BE2C (cell line): ENCODE measurements at regions not wholly inside any gene's neighbourhood (a gene's known extent, or its start where the extent isn't known, plus 50 kb on each side); places are given as distances from the start of the nearest gene placed in this dataset.

Experiments used
- DNase-seq: peaks from one replicate; pipeline ENCODE4 v3.0.0-alpha.2; 2020
- H3K27me3 ChIP-seq: fragments of 250-450 bp; sonication (Bioruptor Pico); 2 replicates; pipeline ENCODE4 v1.5.1; 2020; ENCODE audit warnings: mild to moderate bottlenecking
- H3K36me3 ChIP-seq: fragments of 250-450 bp; sonication (Bioruptor Pico); 2 replicates; pipeline ENCODE4 v1.5.1; 2020; ENCODE audit warnings: mild to moderate bottlenecking
- H3K4me1 ChIP-seq: fragments of 250-450 bp; sonication (Bioruptor Pico); 2 replicates; pipeline ENCODE4 v1.5.1; 2020
- H3K4me3 ChIP-seq: 2 replicates; pipeline ENCODE4 v1.5.1; 2011; ENCODE audit warnings: low read depth, low read length
- H3K9me3 ChIP-seq: fragments of 250-450 bp; sonication (Bioruptor Pico); 2 replicates; pipeline ENCODE4 v1.5.1; 2020
- TF ChIP-seq, protein P1 (sequence below): IDR thresholded peaks from 2 replicates; pipeline ENCODE4 v1.5.1; 2012; ENCODE audit warnings: mild to moderate bottlenecking, low read depth, low read length

DNA sequence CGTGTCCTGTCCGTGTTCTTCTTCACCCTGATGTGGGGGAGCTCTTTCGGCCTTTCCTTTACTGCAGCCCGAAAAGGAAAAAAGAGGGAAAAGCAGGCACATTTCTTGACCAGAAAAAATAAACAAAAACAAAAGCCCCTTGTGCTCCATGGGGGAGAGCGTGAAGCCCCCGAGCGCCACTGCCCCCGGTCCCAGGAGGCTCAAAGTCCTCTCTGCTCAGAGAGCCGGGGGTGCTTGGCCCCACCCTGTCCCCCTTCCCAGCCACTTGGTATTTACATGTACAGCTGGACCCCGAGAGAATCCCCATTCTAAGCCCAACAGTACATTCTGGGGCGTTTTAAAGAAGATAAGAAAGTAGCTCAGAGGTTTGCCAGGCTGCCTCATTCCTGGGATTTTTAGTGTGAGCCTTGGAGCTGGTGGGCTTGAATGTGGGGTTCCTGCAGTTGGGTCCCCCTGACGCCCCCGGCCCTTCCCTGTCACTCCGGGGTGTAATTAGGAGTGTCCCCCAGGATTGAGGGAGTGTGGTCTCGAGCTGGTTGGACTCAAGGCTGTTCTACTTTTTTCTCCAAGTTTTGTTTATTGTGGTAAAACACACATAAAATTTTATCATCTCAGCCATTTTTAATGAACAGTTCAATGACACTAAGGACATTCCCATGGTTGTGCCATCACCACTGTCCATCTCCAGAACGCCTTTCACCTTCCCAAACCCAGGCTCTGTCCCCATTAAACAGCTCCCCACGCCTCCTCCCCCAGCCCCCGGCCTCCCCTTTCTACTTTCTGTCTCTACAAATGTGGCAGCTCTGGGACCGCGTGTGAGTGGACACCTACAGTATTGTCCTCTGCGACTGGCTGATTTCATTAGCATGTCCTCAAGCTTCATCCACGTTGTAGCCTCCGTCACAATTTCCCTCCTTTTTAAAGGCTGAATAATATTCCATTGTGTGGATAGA, 55.7 kb upstream of the BHLHE23 start:
- H3K36me3 ChIP-seq, result no peaks in the 10 kb centered on the region
- H3K4me3 ChIP-seq, result no peak overlapping the region
- H3K4me1 ChIP-seq, result peaks cover 12% of the 10 kb centered on the region
- no peak for DNase-seq
- no peaks in the 10 kb centered on the region; the same call in 1 of the 2 replicates for H3K27me3 ChIP-seq
- no peaks in the 10 kb centered on the region for H3K9me3 ChIP-seq
- TF ChIP-seq, protein P1, sequence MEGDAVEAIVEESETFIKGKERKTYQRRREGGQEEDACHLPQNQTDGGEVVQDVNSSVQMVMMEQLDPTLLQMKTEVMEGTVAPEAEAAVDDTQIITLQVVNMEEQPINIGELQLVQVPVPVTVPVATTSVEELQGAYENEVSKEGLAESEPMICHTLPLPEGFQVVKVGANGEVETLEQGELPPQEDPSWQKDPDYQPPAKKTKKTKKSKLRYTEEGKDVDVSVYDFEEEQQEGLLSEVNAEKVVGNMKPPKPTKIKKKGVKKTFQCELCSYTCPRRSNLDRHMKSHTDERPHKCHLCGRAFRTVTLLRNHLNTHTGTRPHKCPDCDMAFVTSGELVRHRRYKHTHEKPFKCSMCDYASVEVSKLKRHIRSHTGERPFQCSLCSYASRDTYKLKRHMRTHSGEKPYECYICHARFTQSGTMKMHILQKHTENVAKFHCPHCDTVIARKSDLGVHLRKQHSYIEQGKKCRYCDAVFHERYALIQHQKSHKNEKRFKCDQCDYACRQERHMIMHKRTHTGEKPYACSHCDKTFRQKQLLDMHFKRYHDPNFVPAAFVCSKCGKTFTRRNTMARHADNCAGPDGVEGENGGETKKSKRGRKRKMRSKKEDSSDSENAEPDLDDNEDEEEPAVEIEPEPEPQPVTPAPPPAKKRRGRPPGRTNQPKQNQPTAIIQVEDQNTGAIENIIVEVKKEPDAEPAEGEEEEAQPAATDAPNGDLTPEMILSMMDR, result no peak

DNA sequence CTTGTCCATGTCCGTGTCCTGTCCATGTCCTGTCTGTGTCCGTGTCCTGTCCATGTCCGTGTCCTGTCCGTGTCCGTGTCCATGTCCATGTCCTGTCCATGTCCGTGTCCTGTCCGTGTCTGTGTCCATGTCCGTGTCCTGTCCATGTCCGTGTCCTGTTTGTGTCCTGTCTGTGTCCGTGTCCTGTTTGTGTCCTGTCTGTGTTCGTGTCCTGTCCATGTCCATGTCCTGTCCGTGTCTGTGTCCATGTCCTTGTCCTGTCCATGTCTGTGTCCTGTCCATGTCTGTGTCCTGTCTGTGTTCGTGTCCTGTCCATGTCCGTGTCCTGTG, 55.0 kb upstream of the BHLHE23 start:
- no peak for DNase-seq
- TF ChIP-seq, protein P1, result no peak
- Histone ChIP-seq H3K27me3 (no peaks in the 10 kb centered on the region; the same call in 1 of the 2 replicates), H3K4me3 (no peak overlapping the region), H3K9me3 (no peaks in the 10 kb centered on the region), H3K36me3 (no peaks in the 10 kb centered on the region), H3K4me1 (peaks cover 12% of the 10 kb centered on the region)

DNA sequence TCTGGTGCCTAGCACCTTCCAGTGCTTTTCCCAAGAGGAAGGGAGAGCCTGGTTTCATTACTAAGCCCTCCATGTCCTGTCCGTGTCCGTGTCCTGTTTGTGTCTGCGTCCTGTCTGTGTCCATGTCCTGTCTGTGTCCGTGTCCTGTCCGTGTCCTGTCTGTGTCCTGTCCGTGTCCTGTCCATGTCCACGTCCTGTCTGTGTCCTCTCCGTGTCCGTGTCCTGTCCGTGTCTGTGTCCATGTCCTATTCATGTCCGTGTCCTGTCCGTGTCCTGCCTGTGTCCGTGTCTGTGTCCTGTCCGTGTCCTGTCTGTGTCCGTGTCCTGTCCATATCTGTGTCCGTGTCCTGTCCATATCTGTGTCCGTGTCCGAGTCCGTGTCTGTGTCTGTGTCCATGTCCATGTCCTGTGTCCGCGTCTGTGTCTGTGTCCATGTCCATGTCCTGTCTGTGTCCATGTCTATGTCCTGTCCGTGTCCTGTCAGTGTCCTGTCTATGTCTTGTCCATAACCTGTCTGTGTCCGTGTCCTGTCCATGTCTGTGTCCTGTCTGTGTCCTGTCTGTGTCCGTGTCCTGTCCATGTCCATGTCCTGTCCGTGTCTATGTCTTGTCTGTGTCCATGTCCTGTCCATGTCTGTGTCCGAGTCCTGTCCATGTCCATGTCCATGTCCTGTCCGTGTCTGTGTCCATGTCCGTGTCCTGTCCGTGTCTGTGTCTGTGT, 54.4 kb upstream of the BHLHE23 start:
- TF ChIP-seq, protein P1, result no peak

DNA sequence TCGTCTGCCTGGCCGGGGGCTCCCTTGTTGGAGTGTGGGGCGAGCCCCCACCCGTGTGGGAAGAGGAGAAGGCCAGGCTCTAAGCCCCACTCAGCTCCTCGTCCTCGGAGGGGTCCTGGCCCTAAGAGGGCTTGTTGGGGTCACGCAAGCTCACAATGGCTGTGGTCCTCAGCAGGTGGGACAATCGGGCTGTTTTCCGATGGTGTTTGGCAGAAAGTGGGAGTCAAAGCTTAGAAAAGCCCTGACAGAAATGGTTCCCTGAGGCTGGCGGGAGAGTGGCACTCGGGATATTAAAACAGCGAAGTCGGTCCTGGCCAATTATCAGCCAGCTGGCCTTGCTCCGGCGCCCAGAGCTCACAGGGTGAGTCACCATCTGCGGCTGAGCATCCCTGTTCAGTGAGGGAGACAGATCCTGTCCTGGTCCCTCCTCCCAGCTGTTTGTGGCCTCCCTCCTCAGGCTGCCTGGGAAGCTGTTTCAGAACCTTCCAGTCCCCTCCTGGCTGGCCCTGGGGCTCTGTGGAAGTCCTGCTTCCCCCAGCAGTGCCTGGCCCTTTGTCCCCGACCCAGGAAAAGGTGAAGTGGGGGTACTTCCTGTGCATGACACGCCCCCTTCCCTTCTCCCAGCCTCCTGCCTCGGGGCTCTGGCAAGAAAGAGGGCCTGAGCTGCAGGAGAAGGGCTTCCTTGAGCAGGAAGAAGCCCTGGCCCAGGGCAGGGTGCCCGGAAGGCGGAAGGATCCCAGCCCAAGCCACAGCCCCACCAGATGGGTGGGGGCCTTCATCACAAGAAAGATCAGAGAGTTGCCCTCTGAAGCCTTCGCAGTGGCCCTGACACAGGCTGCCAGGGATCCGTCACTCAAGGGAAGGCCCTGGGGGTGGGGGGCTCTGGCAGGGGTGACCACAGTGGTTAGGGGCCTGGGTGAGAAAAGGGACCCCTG, 53.6 kb upstream of the BHLHE23 start:
- DNase-seq, result peak; percentile 91
- Histone ChIP-seq H3K4me1 (peaks cover 12% of the 10 kb centered on the region), H3K9me3 (no peaks in the 10 kb centered on the region), H3K36me3 (no peaks in the 10 kb centered on the region), H3K4me3 (peak overlapping the region; percentile 12; the same call in 1 of the 2 replicates), H3K27me3 (no peaks in the 10 kb centered on the region; the same call in 1 of the 2 replicates)
- TF ChIP-seq, protein P1, result no peak

More for the DNA sequence above, 54.4 kb upstream of the BHLHE23 start:
- Histone ChIP-seq H3K9me3 (no peaks in the 10 kb centered on the region), H3K4me3 (no peak overlapping the region), H3K4me1 (peaks cover 12% of the 10 kb centered on the region), H3K36me3 (no peaks in the 10 kb centered on the region), H3K27me3 (no peaks in the 10 kb centered on the region; the same call in 1 of the 2 replicates)
- no peak for DNase-seq

DNA sequence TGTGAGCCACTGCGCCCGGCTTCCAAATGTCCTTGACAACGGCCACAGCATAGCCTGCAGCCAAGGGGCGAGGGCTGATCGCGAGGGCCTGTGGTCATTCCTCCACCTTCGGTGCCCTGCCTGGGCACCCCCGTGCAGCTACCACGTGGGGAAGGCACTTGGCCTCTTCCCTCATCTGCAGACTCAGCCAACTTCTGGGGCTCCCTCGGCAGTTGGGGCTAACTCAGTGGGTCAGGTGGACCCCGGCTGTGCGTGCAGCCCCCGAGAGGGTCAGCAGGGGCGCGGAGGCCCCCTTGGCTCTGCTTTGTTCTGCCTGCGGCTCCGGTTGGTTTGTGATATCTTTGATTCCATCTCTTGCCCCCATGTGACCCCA, 52.9 kb upstream of the BHLHE23 start:
- H3K4me3 ChIP-seq, result no peak overlapping the region
- no peak for DNase-seq
- H3K9me3 ChIP-seq, result no peaks in the 10 kb centered on the region
- no peaks in the 10 kb centered on the region for H3K36me3 ChIP-seq
- TF ChIP-seq, protein P1, result no peak
- H3K4me1 ChIP-seq, result peaks cover 12% of the 10 kb centered on the region
- H3K27me3 ChIP-seq, result no peaks in the 10 kb centered on the region
